CD14-positive monocyte (primary cell): ENCODE measurements at regions not wholly inside any gene's neighbourhood (a gene's known extent, or its start where the extent isn't known, plus 50 kb on each side); places are given as distances from the start of the nearest gene placed in this dataset.

Experiments
- DNase-seq, 3 donors: peaks; one replicate each; pipeline ENCODE4 v3.0.0-alpha.2; 2011 to 2022
- H2AFZ ChIP-seq: 2 replicates; pipeline ENCODE4 v1.6.0; 2012; ENCODE audit warnings: mild to moderate bottlenecking, low read depth, low read length, inconsistent platforms; ENCODE audit not compliant: insufficient read depth, poor library complexity, severe bottlenecking
- H3K27ac ChIP-seq, 2 donors: 1 replicate in 1 of 2; 2 replicates in 1 of 2; pipeline ENCODE4 v1.5.1; 2012 to 2013; ENCODE audit warnings: low read length in 2 of 2, control low read depth in 1 of 2, inconsistent platforms in 1 of 2, low read depth in 1 of 2, mild to moderate bottlenecking in 1 of 2
- H3K27me3 ChIP-seq, 2 donors: one replicate each; pipeline versions ENCODE4 v1.6.0 to v1.6.1; 2011 to 2013; ENCODE audit warnings: low read length in 2 of 2; ENCODE audit not compliant: control insufficient read depth in 2 of 2, insufficient read depth in 2 of 2
- H3K36me3 ChIP-seq, 2 donors: replicated peaks in 1 of 2; 1 replicate in 1 of 2; 2 replicates in 1 of 2; pipeline versions ENCODE4 v1.5.1 to v1.6.1; 2012 to 2013; ENCODE audit warnings: low read length in 2 of 2, control low read depth in 1 of 2, inconsistent platforms in 1 of 2, mild to moderate bottlenecking in 1 of 2; ENCODE audit not compliant: insufficient read depth in 2 of 2, control insufficient read depth in 1 of 2
- H3K4me1 ChIP-seq, 2 donors: 1 replicate in 1 of 2; 2 replicates in 1 of 2; pipeline versions ENCODE4 v1.5.1 to v1.6.1; 2012 to 2013; ENCODE audit warnings: low read length in 2 of 2, control low read depth in 1 of 2, inconsistent platforms in 1 of 2, mild to moderate bottlenecking in 1 of 2, moderate library complexity in 1 of 2; ENCODE audit not compliant: insufficient read depth in 2 of 2, control insufficient read depth in 1 of 2
- H3K4me2 ChIP-seq: replicated peaks from 2 replicates; pipeline ENCODE3; 2012; ENCODE audit warnings: low read length, moderate library complexity, mild to moderate bottlenecking; ENCODE audit not compliant: poor library complexity, severe bottlenecking; ENCODE audit errors: extremely low read depth
- H3K4me3 ChIP-seq, 3 experiments: fragments of 200-600 bp in 1 of 3; sonication (generic) in 1 of 3; replicated peaks in 1 of 3; 1 replicate in 2 of 3; 2 replicates in 1 of 3; pipeline ENCODE4 v1.5.1; 2011 to 2013; ENCODE audit warnings: low read length in 3 of 3, mild to moderate bottlenecking in 3 of 3, control low read depth in 2 of 3, low read depth in 2 of 3, inconsistent platforms in 1 of 3, moderate library complexity in 1 of 3
- H3K79me2 ChIP-seq: 2 replicates; pipeline ENCODE4 v1.6.0; 2012; ENCODE audit warnings: mild to moderate bottlenecking, control low read depth, inconsistent platforms, low read length, moderate library complexity; ENCODE audit not compliant: insufficient read depth
- H3K9ac ChIP-seq: 2 replicates; pipeline ENCODE4 v1.6.0; 2017; ENCODE audit warnings: low read length, mild to moderate bottlenecking; ENCODE audit not compliant: insufficient read depth, poor library complexity, severe bottlenecking
- H3K9me3 ChIP-seq, 2 donors: replicated peaks in 1 of 2; 1 replicate in 1 of 2; 2 replicates in 1 of 2; pipeline versions ENCODE4 v1.5.1 to v1.6.1; 2012 to 2013; ENCODE audit warnings: low read length in 2 of 2, control low read depth in 1 of 2; ENCODE audit not compliant: control insufficient read depth in 1 of 2, insufficient read depth in 1 of 2
- H4K20me1 ChIP-seq: 2 replicates; pipeline ENCODE4 v1.6.0; 2012; ENCODE audit warnings: mild to moderate bottlenecking, low read length, control low read depth, moderate library complexity; ENCODE audit not compliant: insufficient read depth
- H3K27ac Mint-ChIP-seq, 7 donors: one replicate each; pipeline ENCODE4 v1.8.0; 2020; ENCODE audit warnings: mild to moderate bottlenecking in 7 of 7, mixed read lengths in 7 of 7, moderate library complexity in 6 of 7, inconsistent platforms in 2 of 7
- H3K27me3 Mint-ChIP-seq, 3 donors: one replicate each; pipeline ENCODE4 v1.8.0; 2021 to 2022; ENCODE audit warnings: low read depth in 3 of 3, mild to moderate bottlenecking in 3 of 3, mixed read lengths in 3 of 3, moderate library complexity in 3 of 3, inconsistent platforms in 1 of 3
- H3K36me3 Mint-ChIP-seq, 2 donors: one replicate each; pipeline ENCODE4 v1.8.0; 2020; ENCODE audit warnings: mixed read lengths in 2 of 2, inconsistent platforms in 1 of 2, mild to moderate bottlenecking in 1 of 2
- H3K4me1 Mint-ChIP-seq: one replicate; pipeline ENCODE4 v1.8.0; 2020; ENCODE audit warnings: mild to moderate bottlenecking, mixed read lengths
- H3K4me3 Mint-ChIP-seq, 2 donors: one replicate each; pipeline ENCODE4 v1.8.0; 2020; ENCODE audit warnings: mild to moderate bottlenecking in 2 of 2, mixed read lengths in 2 of 2, moderate library complexity in 1 of 2
- H3K9me3 Mint-ChIP-seq, 7 donors: one replicate each; pipeline ENCODE4 v1.8.0; 2020 to 2022; ENCODE audit warnings: mixed read lengths in 7 of 7, mild to moderate bottlenecking in 6 of 7, moderate library complexity in 6 of 7, inconsistent platforms in 2 of 7
- CTCF ChIP-seq: fragments of 200-600 bp; IDR thresholded peaks from one replicate; pipeline ENCODE4 v1.8.0; 2022; ENCODE audit warnings: antibody characterized with exemption, mild to moderate bottlenecking
- WGBS: methylation state at CpG from one replicate; pipeline ENCODE4 v1.1.5; 2013; ENCODE audit warnings: missing lambda C conversion rate; ENCODE audit not compliant: insufficient coverage; 5-methylcytosine and 5-hydroxymethylcytosine counted together
- intact Hi-C, 2 donors: fragments of 100-400 bp; cut with micrococcal nuclease; formaldehyde crosslinking; loops; one replicate each; pipeline versions ENCODE4 v1.15.0 to v1.15.1; 2023

DNA sequence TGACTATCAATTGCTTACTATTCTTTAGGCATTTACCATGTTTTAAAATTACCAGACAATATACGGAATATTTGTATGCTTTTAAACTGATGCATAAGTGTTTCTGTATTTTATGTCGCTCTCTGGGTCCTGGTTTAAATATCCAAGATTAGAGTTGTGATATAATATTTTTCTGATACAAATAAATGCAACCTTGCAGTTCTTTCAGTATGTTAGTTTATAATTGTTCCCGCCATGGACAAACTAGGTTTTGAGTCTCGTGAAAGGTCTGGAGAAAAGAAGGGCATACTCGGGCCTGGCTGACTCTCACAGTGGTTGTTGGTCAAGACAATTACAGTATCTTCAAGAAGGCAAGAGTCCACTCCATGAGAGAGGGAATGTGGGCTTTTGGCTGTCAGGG lies 72.6 kb upstream of the AJAP1 start:
- TF ChIP-seq CTCF: no peak
- peaks cover 0 to 4% (median 1%) of the 10 kb centered on the region in 7 donors for H3K9me3 Mint-ChIP-seq
- intact Hi-C loops: no loop called here
- H4K20me1 ChIP-seq: no peaks in the 10 kb centered on the region
- H3K4me3 Mint-ChIP-seq: no peak overlapping the region
- H3K27ac Mint-ChIP-seq: no peak overlapping the region
- no peaks in the 10 kb centered on the region for H3K36me3 Mint-ChIP-seq
- no peak overlapping the region for H3K9ac ChIP-seq
- no peaks in the 10 kb centered on the region for H3K36me3 ChIP-seq
- peaks cover 3 to 20% (median 13%) of the 10 kb centered on the region in 3 donors for H3K27me3 Mint-ChIP-seq
- H3K9me3 ChIP-seq: no peaks in the 10 kb centered on the region
- H3K27me3 ChIP-seq: no peaks in the 10 kb centered on the region
- H3K4me1 ChIP-seq: no peaks in the 10 kb centered on the region
- no peaks in the 10 kb centered on the region for H3K79me2 ChIP-seq
- no peaks in the 10 kb centered on the region for H3K4me1 Mint-ChIP-seq
- H3K27ac ChIP-seq: no peak overlapping the region
- no peak for DNase-seq
- WGBS: 50% methylated on average over 2 of the region's 5 CpGs
- no peak overlapping the region for H2AFZ ChIP-seq
- no peak overlapping the region for H3K4me3 ChIP-seq
- no peak overlapping the region for H3K4me2 ChIP-seq

GRCh38 chr1:4584449-4584848 lies 70.0 kb upstream of the AJAP1 start:
- H2AFZ ChIP-seq: no peak overlapping the region
- H3K36me3 ChIP-seq: no peaks in the 10 kb centered on the region
- H3K27ac ChIP-seq: no peak overlapping the region
- Mint-ChIP-seq H3K27ac (no peak overlapping the region), H3K9me3 (peaks cover 0 to 3% (median 0%) of the 10 kb centered on the region in 7 donors), H3K4me1 (no peaks in the 10 kb centered on the region), H3K36me3 (no peaks in the 10 kb centered on the region), H3K27me3 (peaks cover 2 to 19% (median 11%) of the 10 kb centered on the region in 3 donors), H3K4me3 (no peak overlapping the region)
- H3K4me3 ChIP-seq: no peak overlapping the region
- H3K79me2 ChIP-seq: no peaks in the 10 kb centered on the region
- H3K4me1 ChIP-seq: no peaks in the 10 kb centered on the region
- no peaks in the 10 kb centered on the region for H4K20me1 ChIP-seq
- H3K27me3 ChIP-seq: no peaks in the 10 kb centered on the region
- no peak overlapping the region for H3K9ac ChIP-seq
- 85% methylated on average over 4 of the region's 5 CpGs for WGBS
- H3K9me3 ChIP-seq: no peaks in the 10 kb centered on the region
- intact Hi-C loops: no loop called here
- no peak for DNase-seq
- H3K4me2 ChIP-seq: no peak overlapping the region
- no peak for TF ChIP-seq CTCF
